Activated naive CD8-positive, alpha-beta T cell treated with anti-CD3 and anti-CD28 coated beads, Interleukin-2, amount 50 U/mL, for 24 hours (primary cell): ENCODE measurements at regions not wholly inside any gene's neighbourhood (a gene's known extent, or its start where the extent isn't known, plus 50 kb on each side); places are given as distances from the start of the nearest gene placed in this dataset.

Experiments
- ATAC-seq: fragments of 150-1000 bp; cut with Tn5 transposase; one replicate; pipeline ENCODE4 v1.10.0; 2021
- DNase-seq: peaks from one replicate; pipeline ENCODE4 v3.0.0; 2021
- H3K27ac Mint-ChIP-seq: one replicate; pipeline ENCODE4 v1.8.0; 2021; ENCODE audit warnings: mild to moderate bottlenecking, mixed read lengths
- H3K27me3 Mint-ChIP-seq: one replicate; pipeline ENCODE4 v1.8.0; 2021; ENCODE audit warnings: mixed read lengths
- H3K36me3 Mint-ChIP-seq: one replicate; pipeline ENCODE4 v1.8.0; 2021; ENCODE audit warnings: low read depth, mixed read lengths
- H3K4me1 Mint-ChIP-seq: one replicate; pipeline ENCODE4 v1.8.0; 2021; ENCODE audit warnings: mixed read lengths
- H3K4me3 Mint-ChIP-seq: one replicate; pipeline ENCODE4 v1.8.0; 2021; ENCODE audit warnings: mild to moderate bottlenecking, moderate library complexity, mixed read lengths
- H3K9me3 Mint-ChIP-seq: one replicate; pipeline ENCODE4 v1.8.0; 2021; ENCODE audit warnings: mixed read lengths

DNA sequence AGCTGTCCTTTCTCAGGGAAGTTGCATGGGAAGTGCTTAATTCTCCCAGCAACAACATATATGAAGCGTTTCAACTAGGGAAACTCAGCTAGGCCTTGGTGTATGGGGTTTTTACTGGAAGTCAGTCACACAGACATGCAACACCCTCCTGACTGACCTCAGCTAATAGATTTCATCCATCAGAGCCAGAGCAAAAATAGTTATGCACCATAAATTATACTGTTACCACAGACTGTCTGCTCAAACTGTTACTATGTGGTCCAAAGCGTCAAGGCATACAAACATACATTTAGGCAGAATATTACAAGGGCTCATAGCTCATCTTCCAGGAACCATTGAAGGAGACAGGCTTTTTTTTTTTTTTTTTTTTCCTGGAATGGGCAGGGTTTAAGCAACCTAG is 417.9 kb downstream of the ANKRD7 start:
- H3K4me1 Mint-ChIP-seq = no peaks in the 10 kb centered on the region
- no peak overlapping the region for H3K4me3 Mint-ChIP-seq
- H3K9me3 Mint-ChIP-seq = no peaks in the 10 kb centered on the region
- H3K27ac Mint-ChIP-seq = no peak overlapping the region
- H3K27me3 Mint-ChIP-seq = no peaks in the 10 kb centered on the region
- ATAC-seq (no peak), DNase-seq (no peak)
- H3K36me3 Mint-ChIP-seq = no peaks in the 10 kb centered on the region

DNA sequence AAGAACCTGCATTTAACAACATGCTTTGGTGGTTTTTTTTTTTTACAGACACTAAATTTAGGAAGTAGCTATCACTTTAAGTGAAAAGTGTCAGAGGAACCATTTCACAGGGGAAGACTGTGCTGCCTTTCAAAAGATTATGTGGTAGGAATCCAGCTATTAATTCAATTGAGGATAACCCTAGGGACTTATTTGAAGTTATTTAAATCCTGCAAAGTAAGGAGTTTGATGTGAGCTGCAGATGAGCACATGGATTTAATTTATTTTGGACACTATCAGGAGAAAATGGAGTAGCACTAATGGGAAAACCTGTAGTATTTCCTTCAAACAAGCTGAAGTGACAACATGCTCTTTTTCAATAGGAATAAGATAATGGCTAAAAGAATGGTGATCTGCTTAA is 419.8 kb downstream of the ANKRD7 start:
- ATAC-seq (no peak), DNase-seq (no peak)
- H3K36me3 Mint-ChIP-seq = no peaks in the 10 kb centered on the region
- H3K27ac Mint-ChIP-seq = no peak overlapping the region
- no peaks in the 10 kb centered on the region for H3K9me3 Mint-ChIP-seq
- no peaks in the 10 kb centered on the region for H3K4me1 Mint-ChIP-seq
- H3K4me3 Mint-ChIP-seq = no peak overlapping the region
- no peaks in the 10 kb centered on the region for H3K27me3 Mint-ChIP-seq

DNA sequence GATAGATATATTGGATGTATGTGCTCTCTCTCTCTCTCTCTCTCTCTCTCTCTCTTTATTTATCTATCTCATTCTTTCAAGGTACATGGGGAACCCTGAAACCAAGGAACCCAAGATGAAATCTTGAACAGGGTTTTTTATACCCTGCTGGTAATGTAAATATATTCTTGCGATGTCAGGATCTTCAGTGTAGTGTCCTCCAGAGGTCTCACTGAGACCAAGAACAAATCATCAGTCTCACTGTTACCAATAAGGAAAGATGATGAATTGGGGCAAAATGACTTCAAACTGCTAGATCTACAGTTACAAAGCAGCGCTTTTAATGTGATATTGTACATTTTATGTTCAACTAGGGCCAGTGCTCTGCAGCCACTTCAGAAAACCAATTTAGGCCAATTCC is 423.5 kb downstream of the ANKRD7 start:
- ATAC-seq (no peak), DNase-seq (no peak)
- no peak overlapping the region for H3K27ac Mint-ChIP-seq
- H3K4me3 Mint-ChIP-seq = no peak overlapping the region
- no peaks in the 10 kb centered on the region for H3K27me3 Mint-ChIP-seq
- H3K36me3 Mint-ChIP-seq = no peaks in the 10 kb centered on the region
- no peaks in the 10 kb centered on the region for H3K4me1 Mint-ChIP-seq
- no peaks in the 10 kb centered on the region for H3K9me3 Mint-ChIP-seq

DNA sequence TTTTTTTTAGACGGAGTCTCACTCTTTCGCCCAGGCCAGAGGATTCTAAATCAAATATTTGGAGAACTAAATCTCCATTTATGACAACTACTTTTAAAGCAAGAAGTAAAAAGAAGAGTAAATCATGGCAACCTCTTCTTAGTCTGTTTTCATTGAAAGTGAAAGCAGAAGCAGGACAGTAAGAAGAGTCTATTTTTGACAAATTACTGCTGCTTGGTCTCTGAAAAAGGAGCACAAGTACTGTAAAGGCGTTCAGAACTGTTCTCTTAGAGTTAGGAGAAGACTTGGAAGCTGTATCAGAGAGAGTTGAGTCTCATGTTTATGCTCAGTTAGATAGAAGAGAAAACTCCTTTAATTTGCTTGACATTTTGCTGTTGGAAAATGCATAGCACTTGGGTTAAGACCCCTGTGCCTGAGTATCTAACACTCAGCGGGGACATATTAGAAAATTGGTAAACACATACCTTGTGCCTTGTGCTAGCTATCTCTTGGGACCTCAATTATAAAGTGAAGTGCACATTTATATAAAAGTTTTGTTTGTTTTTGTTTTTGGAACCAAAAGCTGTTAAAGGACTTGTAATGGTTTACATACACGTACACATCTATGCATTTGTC is 433.0 kb downstream of the ANKRD7 start:
- no peak overlapping the region for H3K4me3 Mint-ChIP-seq
- ATAC-seq (no peak), DNase-seq (no peak)
- H3K36me3 Mint-ChIP-seq = no peaks in the 10 kb centered on the region
- no peaks in the 10 kb centered on the region for H3K4me1 Mint-ChIP-seq
- no peaks in the 10 kb centered on the region for H3K27me3 Mint-ChIP-seq
- no peaks in the 10 kb centered on the region for H3K9me3 Mint-ChIP-seq
- no peak overlapping the region for H3K27ac Mint-ChIP-seq

DNA sequence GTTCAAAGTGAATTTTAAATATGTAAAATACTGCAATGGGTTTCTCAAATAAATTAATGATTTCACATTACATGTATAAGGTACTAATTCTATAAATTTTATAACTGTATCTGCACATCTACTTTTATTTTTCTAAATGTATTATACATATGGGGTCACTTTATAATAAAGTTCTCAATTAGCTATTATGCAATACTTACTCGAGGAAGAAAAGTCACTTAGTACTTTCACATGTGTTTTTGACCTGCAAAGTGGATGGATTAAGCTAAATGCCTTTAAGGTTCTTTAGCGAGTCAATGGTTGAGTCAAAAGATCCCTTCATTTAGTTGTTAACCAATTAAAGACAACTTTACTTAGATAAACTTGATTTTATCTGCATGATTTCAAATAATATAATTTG is 437.8 kb downstream of the ANKRD7 start:
- no peak for ATAC-seq
- H3K4me1 Mint-ChIP-seq = no peaks in the 10 kb centered on the region
- H3K4me3 Mint-ChIP-seq = no peak overlapping the region
- DNase-seq = no peak
- H3K27me3 Mint-ChIP-seq = no peaks in the 10 kb centered on the region
- H3K36me3 Mint-ChIP-seq = no peaks in the 10 kb centered on the region
- H3K27ac Mint-ChIP-seq = no peak overlapping the region
- no peaks in the 10 kb centered on the region for H3K9me3 Mint-ChIP-seq

DNA sequence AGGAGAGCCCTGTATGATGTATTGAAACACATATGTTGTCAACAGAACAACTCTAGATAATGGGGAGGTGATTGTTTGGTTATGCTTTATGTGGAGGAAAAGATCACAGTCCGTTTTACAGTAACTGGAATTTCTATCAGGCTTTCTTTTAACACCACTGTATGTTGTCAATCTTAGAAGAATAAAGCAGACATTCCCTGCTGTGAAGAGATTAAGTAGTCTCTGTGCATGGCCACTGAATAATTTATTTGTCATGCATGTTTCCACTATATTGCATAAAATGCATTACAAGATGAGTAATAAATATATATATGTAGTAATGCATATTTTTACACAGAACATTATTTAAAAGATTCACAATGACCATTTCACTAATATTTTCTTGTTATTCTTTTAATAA is 440.0 kb downstream of the ANKRD7 start:
- Mint-ChIP-seq H3K27me3 (no peaks in the 10 kb centered on the region), H3K4me1 (no peaks in the 10 kb centered on the region), H3K4me3 (no peak overlapping the region), H3K27ac (no peak overlapping the region), H3K36me3 (no peaks in the 10 kb centered on the region), H3K9me3 (no peaks in the 10 kb centered on the region)
- ATAC-seq = no peak
- DNase-seq = no peak

DNA sequence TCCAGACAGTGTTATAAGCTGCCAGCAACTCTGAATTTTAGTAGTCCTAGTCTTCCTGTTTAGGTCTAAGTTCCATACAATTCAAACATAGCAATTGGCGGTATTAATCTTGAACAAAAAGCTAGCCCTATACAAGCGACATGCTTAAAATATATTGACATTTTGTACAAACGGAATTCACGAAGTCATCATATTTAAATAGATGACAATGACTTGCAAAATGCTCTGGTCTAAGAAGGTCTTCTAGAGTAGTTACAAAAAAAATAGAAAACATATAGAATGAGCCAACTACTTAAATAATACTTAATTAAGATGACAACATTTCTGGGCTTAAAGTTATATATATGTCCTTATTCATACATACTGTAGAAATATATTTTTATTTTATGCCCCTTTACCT is 446.6 kb downstream of the ANKRD7 start:
- no peaks in the 10 kb centered on the region for H3K36me3 Mint-ChIP-seq
- peaks cover 6% of the 10 kb centered on the region for H3K9me3 Mint-ChIP-seq
- ATAC-seq = no peak

DNA sequence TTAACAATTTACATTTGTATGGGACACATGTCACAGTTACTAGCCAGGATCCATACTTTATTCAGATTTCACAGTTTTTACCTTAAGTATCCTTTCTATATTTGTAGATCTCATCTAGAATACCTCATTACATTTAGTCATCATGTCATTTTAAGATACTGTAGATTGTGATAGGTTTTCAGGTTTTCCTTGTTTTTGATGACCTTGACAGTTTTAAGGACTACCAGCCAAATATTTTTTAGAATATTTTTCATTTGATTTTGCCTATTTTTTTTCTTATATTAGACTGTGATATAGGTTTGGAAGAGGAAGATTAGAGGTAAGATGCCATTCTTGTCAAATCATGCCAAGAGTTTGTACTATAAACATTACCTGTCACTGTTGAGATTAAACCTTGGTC is 460.3 kb downstream of the ANKRD7 start:
- ATAC-seq (no peak), DNase-seq (no peak)
- no peak overlapping the region for H3K27ac Mint-ChIP-seq
- H3K36me3 Mint-ChIP-seq = no peaks in the 10 kb centered on the region
- no peaks in the 10 kb centered on the region for H3K27me3 Mint-ChIP-seq
- no peaks in the 10 kb centered on the region for H3K4me1 Mint-ChIP-seq
- peaks cover 5% of the 10 kb centered on the region for H3K9me3 Mint-ChIP-seq
- H3K4me3 Mint-ChIP-seq = no peak overlapping the region

More for the DNA sequence above, 446.6 kb downstream of the ANKRD7 start:
- no peak overlapping the region for H3K27ac Mint-ChIP-seq
- DNase-seq = no peak
- H3K4me3 Mint-ChIP-seq = no peak overlapping the region
- H3K27me3 Mint-ChIP-seq = no peaks in the 10 kb centered on the region
- no peaks in the 10 kb centered on the region for H3K4me1 Mint-ChIP-seq

DNA sequence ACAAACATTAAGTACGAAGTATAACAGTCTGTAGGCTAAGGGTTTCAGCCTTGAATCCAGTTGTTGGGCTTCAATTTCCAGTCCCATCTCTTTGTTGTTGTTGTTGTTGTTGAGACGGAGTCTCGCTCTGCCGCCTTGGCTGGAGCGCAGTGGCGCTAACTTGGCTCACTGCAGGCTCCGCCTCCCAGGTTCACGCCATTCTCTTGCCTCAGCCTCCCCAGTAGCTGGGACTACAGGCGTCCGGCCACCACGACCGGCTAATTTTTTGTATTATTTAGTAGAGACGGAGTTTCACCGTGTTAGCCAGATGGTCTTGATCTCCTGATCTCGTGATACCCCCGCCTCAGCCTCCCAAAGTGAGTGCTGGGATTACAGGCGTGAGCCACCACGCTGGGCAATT is 464.9 kb downstream of the ANKRD7 start:
- no peak overlapping the region for H3K27ac Mint-ChIP-seq
- DNase-seq (no peak), ATAC-seq (no peak)
- H3K9me3 Mint-ChIP-seq = peaks cover 5% of the 10 kb centered on the region
- no peaks in the 10 kb centered on the region for H3K36me3 Mint-ChIP-seq
- no peak overlapping the region for H3K4me3 Mint-ChIP-seq
- no peaks in the 10 kb centered on the region for H3K27me3 Mint-ChIP-seq
- no peaks in the 10 kb centered on the region for H3K4me1 Mint-ChIP-seq

DNA sequence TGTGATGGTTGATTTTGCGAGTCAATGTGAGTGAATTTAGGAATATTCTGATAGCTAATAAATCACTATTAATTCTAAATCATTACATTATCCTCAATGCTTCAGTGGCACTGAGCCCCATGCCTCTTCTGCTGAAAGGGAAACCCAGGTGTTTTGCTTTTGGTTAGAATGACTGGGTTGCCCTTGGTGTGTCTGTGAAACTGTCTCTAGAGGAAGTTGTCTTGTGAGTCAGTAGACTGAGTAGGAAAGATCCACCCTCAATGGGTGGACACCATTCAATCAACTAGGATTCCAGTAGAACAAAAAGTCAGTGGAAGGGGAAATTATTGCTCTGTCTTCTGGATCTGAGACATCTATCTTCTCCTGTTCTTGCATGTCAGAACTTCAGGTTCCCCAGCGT is 472.4 kb downstream of the ANKRD7 start:
- H3K27me3 Mint-ChIP-seq = no peaks in the 10 kb centered on the region
- H3K36me3 Mint-ChIP-seq = no peaks in the 10 kb centered on the region
- ATAC-seq (no peak), DNase-seq (no peak)
- no peak overlapping the region for H3K4me3 Mint-ChIP-seq
- no peaks in the 10 kb centered on the region for H3K4me1 Mint-ChIP-seq
- H3K27ac Mint-ChIP-seq = no peak overlapping the region
- H3K9me3 Mint-ChIP-seq = peaks cover 4% of the 10 kb centered on the region

DNA sequence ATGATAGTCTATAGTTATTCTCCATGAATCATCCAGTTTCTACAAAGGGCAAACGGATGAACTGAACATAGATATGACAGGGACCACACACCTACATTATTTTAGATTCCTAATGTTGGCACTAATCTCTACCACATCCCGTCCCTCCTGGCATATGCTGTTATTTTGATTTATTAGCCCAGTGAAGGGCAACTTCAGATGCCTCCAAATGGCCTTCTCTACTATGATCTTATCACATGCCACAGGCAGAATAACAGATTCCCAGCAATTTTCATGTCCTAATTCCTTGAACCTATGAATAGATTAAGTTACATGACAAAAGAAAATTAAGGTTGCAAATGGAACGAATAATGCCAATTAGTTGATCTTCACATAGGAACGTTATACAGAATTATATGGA is 474.7 kb downstream of the ANKRD7 start:
- H3K4me1 Mint-ChIP-seq = no peaks in the 10 kb centered on the region

DNA sequence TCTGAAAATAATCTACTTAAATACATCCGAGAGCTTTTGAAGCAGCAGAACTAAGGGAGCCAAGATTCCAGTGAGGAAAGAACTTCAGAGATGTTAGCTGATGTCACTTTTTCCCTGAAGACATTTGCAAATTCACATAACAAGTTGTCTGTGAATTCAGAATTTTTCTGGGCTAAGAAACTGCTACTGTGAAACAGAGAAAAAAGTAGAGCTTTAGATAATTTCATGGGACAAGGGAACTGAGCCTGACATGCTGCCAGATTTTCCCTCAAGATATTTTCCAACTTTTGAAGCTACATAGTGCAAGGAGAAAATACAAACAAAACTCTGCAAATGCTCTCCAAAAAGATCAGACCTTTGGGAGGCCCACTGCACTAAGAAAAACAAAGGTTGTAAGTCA is 484.2 kb downstream of the ANKRD7 start:
- Mint-ChIP-seq H3K27me3 (no peaks in the 10 kb centered on the region), H3K9me3 (no peaks in the 10 kb centered on the region), H3K4me3 (no peak overlapping the region), H3K27ac (no peak overlapping the region), H3K4me1 (no peaks in the 10 kb centered on the region), H3K36me3 (no peaks in the 10 kb centered on the region)
- DNase-seq = no peak
- no peak for ATAC-seq

More for the DNA sequence above, 474.7 kb downstream of the ANKRD7 start:
- H3K27ac Mint-ChIP-seq = no peak overlapping the region
- H3K27me3 Mint-ChIP-seq = no peaks in the 10 kb centered on the region
- peaks cover 7% of the 10 kb centered on the region for H3K9me3 Mint-ChIP-seq
- no peak overlapping the region for H3K4me3 Mint-ChIP-seq
- DNase-seq = no peak
- H3K36me3 Mint-ChIP-seq = no peaks in the 10 kb centered on the region
- no peak for ATAC-seq

DNA sequence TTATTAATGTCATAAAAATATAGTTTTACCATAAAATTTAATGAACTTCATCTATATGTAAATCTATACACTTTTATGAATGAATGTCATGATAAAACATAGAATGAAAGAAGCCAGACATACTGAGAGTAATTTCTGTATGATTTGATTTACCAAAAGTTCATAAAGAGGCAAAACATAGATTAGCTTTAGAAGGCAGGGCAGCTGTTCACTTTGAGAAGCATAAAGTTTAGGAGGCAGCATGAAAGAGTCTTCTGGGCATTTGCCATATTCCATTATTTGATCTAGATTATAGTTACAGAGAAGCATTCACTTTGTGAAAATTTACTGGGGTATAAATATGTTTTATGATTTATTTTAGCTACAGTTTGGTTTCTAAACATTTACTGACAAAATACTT is 487.2 kb downstream of the ANKRD7 start:
- no peak for ATAC-seq
- Mint-ChIP-seq H3K36me3 (no peaks in the 10 kb centered on the region), H3K9me3 (no peaks in the 10 kb centered on the region), H3K4me3 (no peak overlapping the region), H3K27me3 (no peaks in the 10 kb centered on the region), H3K27ac (no peak overlapping the region), H3K4me1 (no peaks in the 10 kb centered on the region)
- no peak for DNase-seq

DNA sequence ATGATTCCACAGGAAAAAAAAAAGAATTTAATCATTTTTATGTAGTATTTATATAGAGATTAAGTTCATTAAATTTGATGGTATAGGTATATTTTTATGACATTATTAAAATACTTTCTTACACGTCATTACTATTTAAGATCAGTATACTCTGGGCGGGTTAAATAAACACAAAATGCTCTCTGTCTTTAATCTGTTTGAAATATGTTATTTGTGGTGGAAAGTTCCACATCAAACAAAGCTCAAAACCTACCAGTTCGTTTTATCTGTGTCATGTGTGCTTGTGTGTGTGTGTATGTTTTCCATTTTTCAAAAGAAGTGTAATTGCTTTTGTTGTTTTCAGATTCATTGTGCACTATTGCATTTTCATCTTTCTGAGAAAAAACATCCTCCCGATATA is 488.5 kb downstream of the ANKRD7 start:
- Mint-ChIP-seq H3K27me3 (no peaks in the 10 kb centered on the region), H3K4me3 (no peak overlapping the region), H3K4me1 (no peaks in the 10 kb centered on the region), H3K27ac (no peak overlapping the region), H3K36me3 (no peaks in the 10 kb centered on the region), H3K9me3 (no peaks in the 10 kb centered on the region)
- DNase-seq = no peak
- no peak for ATAC-seq

DNA sequence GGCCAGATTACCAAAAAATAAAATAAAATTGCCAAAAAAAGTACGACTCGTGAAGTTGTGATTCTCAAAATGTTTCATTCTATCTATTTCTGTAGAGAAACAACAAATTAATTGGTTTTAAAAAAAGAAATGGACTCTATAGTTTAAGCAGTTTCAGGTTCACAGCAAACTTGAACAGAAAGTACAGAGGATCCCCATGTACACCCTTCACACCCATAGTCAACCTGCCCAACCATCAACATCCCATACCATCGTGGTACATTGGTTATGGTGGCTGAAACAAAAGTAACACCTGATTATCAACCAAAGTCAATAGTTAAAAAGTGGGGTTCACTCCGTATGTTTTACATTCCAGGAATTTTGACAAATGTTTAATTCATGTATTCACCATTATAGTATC is 496.1 kb downstream of the ANKRD7 start:
- Mint-ChIP-seq H3K4me1 (no peaks in the 10 kb centered on the region), H3K9me3 (peaks cover 4% of the 10 kb centered on the region), H3K4me3 (no peak overlapping the region), H3K27me3 (no peaks in the 10 kb centered on the region), H3K27ac (no peak overlapping the region), H3K36me3 (no peaks in the 10 kb centered on the region)
- ATAC-seq (no peak), DNase-seq (no peak)

DNA sequence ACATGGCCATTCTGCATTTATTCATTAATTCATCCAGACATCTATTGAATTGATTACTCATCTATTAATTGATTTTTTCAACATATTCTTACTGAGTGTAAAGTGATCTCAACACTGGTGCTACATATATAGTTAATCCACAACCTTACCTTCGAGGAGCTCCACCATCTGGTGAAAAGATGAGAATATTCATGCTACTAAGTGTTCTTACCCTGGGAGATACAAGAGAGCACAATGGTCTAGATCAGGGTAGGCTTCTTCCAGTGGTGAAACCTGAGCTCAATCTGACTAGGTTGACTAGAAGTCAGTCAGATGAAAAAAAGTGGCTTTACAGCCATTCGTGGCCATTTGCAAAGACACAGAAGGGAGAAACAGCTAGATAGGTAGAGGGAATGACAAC is 507.4 kb downstream of the ANKRD7 start:
- Mint-ChIP-seq H3K36me3 (no peaks in the 10 kb centered on the region), H3K4me1 (no peaks in the 10 kb centered on the region), H3K9me3 (peaks cover 20% of the 10 kb centered on the region), H3K27ac (no peak overlapping the region), H3K27me3 (no peaks in the 10 kb centered on the region), H3K4me3 (no peak overlapping the region)
- ATAC-seq (no peak), DNase-seq (no peak)
